H1 (cell line): ENCODE measurements at regions not wholly inside any gene's neighbourhood (a gene's known extent, or its start where the extent isn't known, plus 50 kb on each side); places are given as distances from the start of the nearest gene placed in this dataset.

Experiments used
- CTCF ChIA-PET: fragments of 300-600 bp; sonication (Branson Sonifier 250); formaldehyde crosslinking; loops from one replicate; lab custom pipeline; 2021; ENCODE audit not compliant: partially characterized antibody; lab: Charles Lee
- POLR2A ChIA-PET: fragments of 300-600 bp; sonication (Branson Sonifier 250); formaldehyde crosslinking; loops from one replicate; lab custom pipeline; 2021; ENCODE audit warnings: inconsistent platforms; ENCODE audit not compliant: partially characterized antibody; lab: Charles Lee
- DNase-seq, 2 experiments: peaks; one replicate each; pipeline versions ENCODE4 v3.0.0 to v3.0.0-alpha.2; 2010 to 2022; ENCODE audit warnings: low spot score in 2 of 2, low read depth in 1 of 2, mixed read lengths in 1 of 2
- FAIRE-seq: peaks from 2 replicates; lab custom pipeline; 2011; peaks lifted over from hg19 to GRCh38; lab: Jason Lieb, UNC
- H2AFZ ChIP-seq: 2 replicates; pipeline ENCODE4 v1.8.1; 2012; ENCODE audit warnings: low read length, inconsistent platforms
- H2AK5ac ChIP-seq: 2 replicates; pipeline ENCODE4 v1.6.1; 2013; ENCODE audit warnings: low read depth, low read length
- H2BK120ac ChIP-seq: replicated peaks from 2 replicates; pipeline ENCODE3; 2013; ENCODE audit warnings: low read depth, low read length, inconsistent platforms
- H2BK12ac ChIP-seq: 2 replicates; pipeline ENCODE4 v1.6.1; 2013; ENCODE audit warnings: low read depth, low read length
- H2BK15ac ChIP-seq: 2 replicates; pipeline ENCODE4 v1.6.1; 2013; ENCODE audit warnings: low read length
- H2BK20ac ChIP-seq: 2 replicates; pipeline ENCODE4 v1.6.1; 2013; ENCODE audit warnings: low read length
- H2BK5ac ChIP-seq: 2 replicates; pipeline ENCODE4 v1.6.1; 2013; ENCODE audit warnings: low read depth, low read length
- H3K14ac ChIP-seq: 2 replicates; pipeline ENCODE4 v1.6.1; 2013; ENCODE audit warnings: inconsistent platforms; ENCODE audit not compliant: insufficient read length
- H3K18ac ChIP-seq: 2 replicates; pipeline ENCODE4 v1.6.1; 2013; ENCODE audit warnings: low read length; ENCODE audit errors: extremely low read depth
- H3K23ac ChIP-seq: 2 replicates; pipeline ENCODE4 v1.6.1; 2013; ENCODE audit warnings: inconsistent platforms; ENCODE audit not compliant: insufficient read length
- H3K23me2 ChIP-seq: 2 replicates; pipeline ENCODE4 v1.6.1; 2013; ENCODE audit warnings: low read depth, low read length
- H3K27ac ChIP-seq: 2 replicates; pipeline ENCODE4 v1.6.1; 2011; ENCODE audit warnings: low read depth, low read length, inconsistent platforms
- H3K27me3 ChIP-seq, 4 experiments: replicated peaks in 1 of 4; 1 replicate in 1 of 4; 2 replicates in 3 of 4; pipeline versions ENCODE4 v1.6.1 to v1.8.1; 2011 to 2013; ENCODE audit warnings: low read length in 3 of 4, mild to moderate bottlenecking in 3 of 4, inconsistent platforms in 2 of 4, mixed read lengths in 2 of 4, moderate library complexity in 1 of 4; ENCODE audit not compliant: control insufficient read depth in 3 of 4, insufficient read depth in 3 of 4; ENCODE audit errors: extremely low read depth in 1 of 4
- H3K36me3 ChIP-seq, 4 experiments: 2 replicates each; pipeline versions ENCODE4 v1.6.1 to v1.8.1; 2011 to 2013; ENCODE audit warnings: mild to moderate bottlenecking in 4 of 4, low read length in 3 of 4, moderate library complexity in 2 of 4, control low read depth in 1 of 4, inconsistent platforms in 1 of 4; ENCODE audit not compliant: insufficient read depth in 4 of 4, control insufficient read depth in 2 of 4
- H3K4ac ChIP-seq: replicated peaks from 2 replicates; pipeline ENCODE3; 2013; ENCODE audit warnings: low read length, low read depth, mixed read lengths, inconsistent platforms; ENCODE audit not compliant: insufficient read length
- H3K4me1 ChIP-seq, 4 experiments: replicated peaks in 1 of 4; 1 replicate in 1 of 4; 2 replicates in 3 of 4; pipeline versions ENCODE4 v1.6.1 to v1.8.1; 2011 to 2013; ENCODE audit warnings: low read length in 3 of 4, inconsistent platforms in 2 of 4, mixed read lengths in 1 of 4; ENCODE audit not compliant: insufficient read depth in 4 of 4, control insufficient read depth in 3 of 4
- H3K4me2 ChIP-seq, 2 experiments: 2 replicates each; pipeline versions ENCODE4 v1.6.1 to v1.8.1; 2011 to 2013; ENCODE audit warnings: low read depth in 2 of 2, low read length in 2 of 2, control low read depth in 1 of 2, inconsistent platforms in 1 of 2, mild to moderate bottlenecking in 1 of 2; ENCODE audit not compliant: insufficient read depth in 1 of 2
- H3K4me3 ChIP-seq, 4 experiments: fragments of 200-600, 300-600 bp in 1 of 4; sonication (generic), shearing (Covaris generic), sonication (Bioruptor Twin) in 1 of 4; 2 replicates each; pipeline versions ENCODE4 v1.5.1 to v1.8.1; 2011 to 2016; ENCODE audit warnings: low read length in 4 of 4, low read depth in 3 of 4, control low read depth in 2 of 4, inconsistent platforms in 2 of 4, mild to moderate bottlenecking in 2 of 4, mixed read lengths in 1 of 4, moderate library complexity in 1 of 4; ENCODE audit not compliant: insufficient read depth in 2 of 4; ENCODE audit errors: extremely low read depth in 1 of 4
- H3K56ac ChIP-seq: replicated peaks from 2 replicates; pipeline ENCODE3; 2013; ENCODE audit warnings: low read depth, mild to moderate bottlenecking, mixed read lengths, low read length, inconsistent platforms; ENCODE audit not compliant: insufficient read length
- H3K79me1 ChIP-seq: 2 replicates; pipeline ENCODE4 v1.6.1; 2013; ENCODE audit warnings: low read depth, low read length, control low read depth
- H3K79me2 ChIP-seq, 2 experiments: 2 replicates each; pipeline versions ENCODE4 v1.6.1 to v1.8.1; 2012 to 2013; ENCODE audit warnings: low read length in 2 of 2, mild to moderate bottlenecking in 2 of 2, inconsistent platforms in 1 of 2; ENCODE audit not compliant: insufficient read depth in 2 of 2, control insufficient read depth in 1 of 2
- H3K9ac ChIP-seq, 4 experiments: replicated peaks in 1 of 4; 1 replicate in 1 of 4; 2 replicates in 3 of 4; pipeline versions ENCODE4 v1.6.1 to v1.8.1; 2011 to 2013; ENCODE audit warnings: low read depth in 3 of 4, low read length in 3 of 4, control low read depth in 2 of 4, mild to moderate bottlenecking in 2 of 4, moderate library complexity in 2 of 4, inconsistent platforms in 1 of 4; ENCODE audit errors: extremely low read depth in 1 of 4
- H3K9me3 ChIP-seq, 2 experiments: 2 replicates each; pipeline versions ENCODE4 v1.6.1 to v1.8.1; 2012 to 2013; ENCODE audit warnings: mild to moderate bottlenecking in 2 of 2, moderate library complexity in 2 of 2, control low read depth in 1 of 2, inconsistent platforms in 1 of 2, low read depth in 1 of 2, low read length in 1 of 2, mixed read lengths in 1 of 2; ENCODE audit not compliant: insufficient read depth in 2 of 2
- H4K20me1 ChIP-seq, 2 experiments: replicated peaks in 1 of 2; 2 replicates each; pipeline versions ENCODE3 to v1.8.1; 2011 to 2013; ENCODE audit warnings: inconsistent platforms in 2 of 2, low read length in 2 of 2, mild to moderate bottlenecking in 1 of 2; ENCODE audit not compliant: insufficient read depth in 2 of 2, control insufficient read depth in 1 of 2
- H4K5ac ChIP-seq: 2 replicates; pipeline ENCODE4 v1.6.1; 2013; ENCODE audit warnings: low read length, low read depth, mixed read lengths, inconsistent platforms; ENCODE audit not compliant: insufficient read length
- H4K8ac ChIP-seq: 2 replicates; pipeline ENCODE4 v1.8.0; 2013; ENCODE audit warnings: mild to moderate bottlenecking, moderate library complexity, low read length, inconsistent platforms; ENCODE audit not compliant: insufficient read depth; ENCODE audit errors: extremely low read depth
- H4K91ac ChIP-seq: replicated peaks from 2 replicates; pipeline ENCODE3; 2013; ENCODE audit warnings: low read length, mixed read lengths, inconsistent platforms; ENCODE audit not compliant: insufficient read length
- CHD2 ChIP-seq: IDR thresholded peaks from 2 replicates; pipeline ENCODE4 v1.6.1; 2012; ENCODE audit warnings: low read length, improper control_type of control experiment
- PHF8 ChIP-seq: fragments of 200-600 bp; sonication (generic); conservative IDR thresholded peaks from 2 replicates; pipeline ENCODE4 v1.7.1; 2012; ENCODE audit warnings: low read depth, mild to moderate bottlenecking, inconsistent platforms, low read length, moderate library complexity
- RAD21 ChIP-seq, 2 experiments: IDR thresholded peaks in 1 of 2; conservative IDR thresholded peaks in 1 of 2; 2 replicates each; pipeline ENCODE4 v1.6.1; 2011; ENCODE audit warnings: low read depth in 2 of 2, low read length in 2 of 2, improper control_type of control experiment in 1 of 2, inconsistent platforms in 1 of 2, mild to moderate bottlenecking in 1 of 2, moderate library complexity in 1 of 2
- SIN3A ChIP-seq, 2 experiments: IDR thresholded peaks in 1 of 2; conservative IDR thresholded peaks in 1 of 2; 2 replicates each; pipeline ENCODE4 v1.6.1; 2011 to 2012; ENCODE audit warnings: low read length in 2 of 2, improper control_type of control experiment in 1 of 2, low read depth in 1 of 2, mild to moderate bottlenecking in 1 of 2
- SIX5 ChIP-seq: IDR thresholded peaks from 2 replicates; pipeline ENCODE4 v1.6.1; 2011; ENCODE audit warnings: mild to moderate bottlenecking, low read depth, low read length
- SP1 ChIP-seq: IDR thresholded peaks from 2 replicates; pipeline ENCODE4 v1.6.1; 2011; ENCODE audit warnings: low read depth, low read length
- TAF7 ChIP-seq: optimal IDR thresholded peaks from 2 replicates; pipeline ENCODE3; 2011; ENCODE audit warnings: low read depth, mild to moderate bottlenecking, inconsistent platforms, low read length, moderate library complexity, borderline replicate concordance
- WGBS, 2 experiments: shearing (Covaris generic) in 1 of 2; methylation state at CpG; one replicate each; pipeline versions ENCODE4 v1.1.6 to v1.1.7; 2013 to 2015; ENCODE audit warnings: low lambda C conversion rate in 2 of 2, mixed read lengths in 2 of 2, inconsistent platforms in 1 of 2, low coverage in 1 of 2, missing lambda C conversion rate in 1 of 2; ENCODE audit not compliant: insufficient replicate concordance in 2 of 2, insufficient coverage in 1 of 2, insufficient read length in 1 of 2; ENCODE audit errors: extremely low coverage in 1 of 2, missing lambda C conversion rate in 1 of 2; 5-methylcytosine and 5-hydroxymethylcytosine counted together
- TF ChIP-seq, protein P1 (sequence below): IDR thresholded peaks from 2 replicates; pipeline ENCODE4 v1.6.1; 2012; ENCODE audit warnings: inconsistent platforms

DNA sequence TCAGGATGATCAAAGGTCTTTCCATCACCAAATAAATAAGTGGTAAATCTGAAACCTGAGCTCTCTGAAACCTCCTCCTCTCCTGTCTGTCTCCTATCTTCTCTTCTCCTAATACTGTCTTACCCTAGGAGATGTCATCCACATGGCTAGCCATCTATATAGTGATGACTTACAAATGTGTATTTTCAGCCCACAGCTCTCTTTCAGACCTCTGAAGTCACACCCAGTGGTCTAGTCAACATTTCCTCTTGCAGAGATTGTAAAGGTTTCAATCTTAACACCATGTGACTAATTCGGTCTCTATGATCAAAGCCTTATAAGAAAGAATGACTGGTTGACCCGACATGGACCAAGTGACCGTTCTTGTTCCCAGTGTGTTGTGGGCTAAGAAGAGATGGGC is 63.1 kb upstream of the DPT start:
- Histone ChIP-seq H3K56ac (no peak overlapping the region), H2AFZ (no peak overlapping the region), H3K4me3 (no peak overlapping the region), H2AK5ac (no peak overlapping the region), H2BK12ac (no peak overlapping the region), H3K18ac (no peak overlapping the region), H3K4ac (no peak overlapping the region), H4K8ac (no peak overlapping the region), H3K23me2 (no peaks in the 10 kb centered on the region; the same call in 1 of the 2 replicates), H3K14ac (no peak overlapping the region), H4K91ac (no peak overlapping the region), H2BK120ac (no peak overlapping the region), H3K23ac (no peak overlapping the region), H3K27ac (no peak overlapping the region), H3K79me1 (no peaks in the 10 kb centered on the region), H3K36me3 (no peaks in the 10 kb centered on the region), H4K20me1 (no peaks in the 10 kb centered on the region), H3K4me2 (no peak overlapping the region), H3K4me1 (no peaks in the 10 kb centered on the region), H3K9ac (no peak overlapping the region), H3K9me3 (no peaks in the 10 kb centered on the region), H2BK20ac (no peak overlapping the region), H2BK15ac (no peak overlapping the region), H2BK5ac (no peak overlapping the region), H4K5ac (no peak overlapping the region), H3K79me2 (no peaks in the 10 kb centered on the region), H3K27me3 (no peaks in the 10 kb centered on the region)
- CTCF ChIA-PET, result no interaction called here
- POLR2A ChIA-PET, result no interaction called here
- DNase-seq, result no peak
- 88% methylated on average over 3 of the region's 3 CpGs; no CpG with 5 or more reads in 1 of the 2 experiments for WGBS, 2 experiments
- no peak for FAIRE-seq
- TF ChIP-seq SIX5, result no peak
- TF ChIP-seq PHF8, result no peak
- no peak for TF ChIP-seq SIN3A (conservative IDR thresholded peaks at IDR 0.05 in 1 of 2, IDR thresholded peaks at IDR 0.05 in 1 of 2; ENCODE audit: low read depth in 1 of 2, low read length in 2 of 2)
- no peak for TF ChIP-seq TAF7
- TF ChIP-seq CHD2, result no peak
- no peak for TF ChIP-seq SP1
- no peak for TF ChIP-seq RAD21 (IDR thresholded peaks at IDR 0.05 in 1 of 2, conservative IDR thresholded peaks at IDR 0.05 in 1 of 2; ENCODE audit: low read depth in 2 of 2, low read length in 2 of 2)
- TF ChIP-seq, protein P1, sequence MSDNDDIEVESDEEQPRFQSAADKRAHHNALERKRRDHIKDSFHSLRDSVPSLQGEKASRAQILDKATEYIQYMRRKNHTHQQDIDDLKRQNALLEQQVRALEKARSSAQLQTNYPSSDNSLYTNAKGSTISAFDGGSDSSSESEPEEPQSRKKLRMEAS, result no peak
